Gastrocnemius medialis (tissue), 4 donors: ENCODE measurements at regions not wholly inside any gene's neighbourhood (a gene's known extent, or its start where the extent isn't known, plus 50 kb on each side); places are given as distances from the start of the nearest gene placed in this dataset.

Experiments used
- ATAC-seq, 2 donors: fragments of 150-250 bp; one replicate each; pipeline ENCODE4 v1.9.1; 2016
- DNase-seq, 2 donors: peaks; one replicate each; pipeline ENCODE4 v3.0.0-alpha.2; 2019
- H3K27ac ChIP-seq, 4 donors: fragments of 200-600 bp; sonication (generic); 1 replicate in 1 of 4; 2 replicates in 3 of 4; pipeline ENCODE4 v1.5.1; 2016 to 2018; ENCODE audit warnings: mild to moderate bottlenecking in 2 of 4, moderate library complexity in 1 of 4
- H3K27me3 ChIP-seq, 3 donors: fragments of 200-600 bp; sonication (generic) in 2 of 3; 1 replicate in 1 of 3; 2 replicates in 2 of 3; pipeline versions ENCODE4 v1.5.1 to v1.6.0; 2016 to 2019; ENCODE audit warnings: mild to moderate bottlenecking in 1 of 3, moderate library complexity in 1 of 3
- H3K36me3 ChIP-seq, 2 donors: fragments of 200-600 bp; sonication (generic) in 1 of 2; one replicate each; pipeline ENCODE4 v1.5.1; 2017 to 2018
- H3K4me1 ChIP-seq, 2 donors: fragments of 200-600 bp; sonication (generic) in 1 of 2; one replicate each; pipeline ENCODE4 v1.5.1; 2016 to 2017; ENCODE audit warnings: mild to moderate bottlenecking in 2 of 2
- H3K4me3 ChIP-seq, 4 donors: fragments of 200-600 bp; sonication (generic) in 3 of 4; 1 replicate in 1 of 4; 2 replicates in 3 of 4; pipeline ENCODE4 v1.5.1; 2016 to 2019; ENCODE audit warnings: mild to moderate bottlenecking in 2 of 4
- H3K9me3 ChIP-seq, 3 donors: fragments of 200-600 bp; sonication (generic) in 2 of 3; 1 replicate in 1 of 3; 2 replicates in 2 of 3; pipeline ENCODE4 v1.5.1; 2016 to 2019
- POLR2A ChIP-seq, 2 donors: fragments of 450-650 bp; IDR thresholded peaks; one replicate each; pipeline ENCODE4 v1.6.1; 2017; ENCODE audit warnings: antibody characterized with exemption in 2 of 2, mild to moderate bottlenecking in 2 of 2, moderate library complexity in 2 of 2
- in situ Hi-C, 4 donors: fragments of 200-750 bp; cut with MboI; loops; one replicate each; pipeline versions ENCODE4 v1.15.0 to v1.8.0; 2017; ENCODE audit warnings: low sequenced_read_pairs in 4 of 4
- intact Hi-C: fragments of 100-400 bp; cut with DNase I; formaldehyde crosslinking; loops from one replicate; pipeline ENCODE4 v1.15.1; 2023; ENCODE audit warnings: low total_unique reads
- TF ChIP-seq, protein P1 (sequence below), 5 experiments: fragments of 450-650 bp in 3 of 5; fragments of 200-600 bp in 2 of 5; sonication (generic) in 2 of 5; IDR thresholded peaks in 4 of 5; conservative IDR thresholded peaks in 1 of 5; 1 replicate in 4 of 5; 2 replicates in 1 of 5; pipeline ENCODE4 v1.5.1; 2016 to 2019; ENCODE audit warnings: antibody characterized with exemption in 5 of 5, mild to moderate bottlenecking in 3 of 5, moderate library complexity in 3 of 5

- Histone ChIP-seq H3K27me3 (peaks cover 0 to 5% (median 0%) of the 10 kb centered on the region in 3 donors), H3K9me3 (no peaks in the 10 kb centered on the region), H3K4me3 (no peak overlapping the region), H3K4me1 (no peaks in the 10 kb centered on the region), H3K36me3 (no peaks in the 10 kb centered on the region), H3K27ac (no peak overlapping the region)
- ATAC-seq (no peak), DNase-seq (no peak)
- intact Hi-C loops = no loop called here
- TF ChIP-seq, protein P1, sequence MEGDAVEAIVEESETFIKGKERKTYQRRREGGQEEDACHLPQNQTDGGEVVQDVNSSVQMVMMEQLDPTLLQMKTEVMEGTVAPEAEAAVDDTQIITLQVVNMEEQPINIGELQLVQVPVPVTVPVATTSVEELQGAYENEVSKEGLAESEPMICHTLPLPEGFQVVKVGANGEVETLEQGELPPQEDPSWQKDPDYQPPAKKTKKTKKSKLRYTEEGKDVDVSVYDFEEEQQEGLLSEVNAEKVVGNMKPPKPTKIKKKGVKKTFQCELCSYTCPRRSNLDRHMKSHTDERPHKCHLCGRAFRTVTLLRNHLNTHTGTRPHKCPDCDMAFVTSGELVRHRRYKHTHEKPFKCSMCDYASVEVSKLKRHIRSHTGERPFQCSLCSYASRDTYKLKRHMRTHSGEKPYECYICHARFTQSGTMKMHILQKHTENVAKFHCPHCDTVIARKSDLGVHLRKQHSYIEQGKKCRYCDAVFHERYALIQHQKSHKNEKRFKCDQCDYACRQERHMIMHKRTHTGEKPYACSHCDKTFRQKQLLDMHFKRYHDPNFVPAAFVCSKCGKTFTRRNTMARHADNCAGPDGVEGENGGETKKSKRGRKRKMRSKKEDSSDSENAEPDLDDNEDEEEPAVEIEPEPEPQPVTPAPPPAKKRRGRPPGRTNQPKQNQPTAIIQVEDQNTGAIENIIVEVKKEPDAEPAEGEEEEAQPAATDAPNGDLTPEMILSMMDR (IDR thresholded peaks at IDR 0.05 in 4 of 5, conservative IDR thresholded peaks at IDR 0.05 in 1 of 5) = no peak
- no peak for TF ChIP-seq POLR2A (IDR thresholded peaks at IDR 0.05)
- in situ Hi-C loops = no loop called here
Observed at GRCh38 chrX:940691-941090, 271.8 kb downstream of the CRLF2 start.

DNA sequence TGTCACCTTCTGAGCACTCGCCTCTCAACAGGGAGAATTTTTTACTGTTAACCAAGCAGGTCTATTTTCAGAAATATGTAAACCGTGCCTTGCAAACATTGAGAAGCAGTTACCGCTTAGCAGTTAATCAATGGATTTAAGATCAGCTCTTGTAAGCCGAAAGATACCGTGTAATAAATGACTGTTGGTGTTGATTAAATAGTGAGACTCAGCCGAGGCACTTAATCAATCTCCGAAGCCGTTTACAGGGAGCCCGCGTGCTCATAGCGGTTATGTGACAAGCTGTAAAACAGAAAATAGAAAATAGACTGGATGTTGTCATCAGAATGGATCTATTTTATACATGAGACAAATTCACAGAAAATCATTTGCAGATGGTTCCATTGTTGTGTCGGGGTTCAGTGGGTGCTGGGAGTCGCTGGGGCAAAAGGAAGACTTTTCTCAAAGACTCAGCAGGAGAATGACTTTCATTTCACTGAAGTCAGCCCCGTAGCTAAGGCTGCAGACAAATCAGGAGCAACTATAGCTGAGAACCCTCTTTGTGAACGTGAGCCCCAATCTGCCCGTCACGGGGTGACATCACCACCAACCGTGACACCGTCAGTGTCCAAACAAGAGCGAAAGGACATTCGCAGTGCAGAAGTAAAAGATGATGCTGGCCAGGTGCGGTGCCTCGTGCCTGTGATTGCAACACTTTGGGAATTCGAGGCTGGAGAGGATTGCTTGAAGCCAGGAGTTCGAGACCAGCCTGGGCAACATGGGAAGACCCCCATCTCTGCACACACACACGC, 275.3 kb downstream of the CRLF2 start:
- intact Hi-C loops (no loop called here), in situ Hi-C loops (no loop called here)
- no peaks in the 10 kb centered on the region for H3K9me3 ChIP-seq
- TF ChIP-seq, protein P1 (IDR thresholded peaks at IDR 0.05 in 4 of 5, conservative IDR thresholded peaks at IDR 0.05 in 1 of 5) = no peak
- no peak for TF ChIP-seq POLR2A (IDR thresholded peaks at IDR 0.05)
- H3K27me3 ChIP-seq = peaks cover 0 to 5% (median 0%) of the 10 kb centered on the region in 3 donors
- ATAC-seq (no peak), DNase-seq (no peak)
- no peak overlapping the region for H3K27ac ChIP-seq
- H3K4me3 ChIP-seq = no peak overlapping the region
- H3K36me3 ChIP-seq = no peaks in the 10 kb centered on the region
- H3K4me1 ChIP-seq = no peaks in the 10 kb centered on the region

DNA sequence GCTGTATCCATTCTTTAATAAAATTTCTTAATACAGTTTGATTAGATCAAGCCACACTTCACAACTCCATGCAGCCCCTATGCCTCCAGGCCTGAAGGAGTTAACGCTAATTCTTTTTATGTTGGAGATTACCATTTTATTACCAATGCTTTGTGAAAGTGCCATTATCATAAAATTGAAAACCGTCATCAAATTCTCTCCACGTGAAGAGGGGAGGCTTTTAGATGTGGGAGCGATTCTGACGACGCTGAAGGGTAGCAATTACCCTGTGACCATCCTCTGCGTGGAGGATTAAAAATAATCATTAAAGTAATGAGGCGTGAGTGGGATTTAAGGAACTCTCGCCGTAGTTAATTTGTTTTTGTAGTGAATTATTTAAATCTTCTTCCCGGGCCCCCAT, 278.8 kb downstream of the CRLF2 start:
- in situ Hi-C loops = no loop called here

GRCh38 chrX:928606-929005, 283.8 kb downstream of the CRLF2 start:
- in situ Hi-C loops (no loop called here), intact Hi-C loops (no loop called here)
- DNase-seq = no peak
- no peaks in the 10 kb centered on the region for H3K9me3 ChIP-seq
- no peak for ATAC-seq
- no peak overlapping the region for H3K4me3 ChIP-seq
- no peaks in the 10 kb centered on the region for H3K27me3 ChIP-seq
- TF ChIP-seq, protein P1 (IDR thresholded peaks at IDR 0.05 in 4 of 5, conservative IDR thresholded peaks at IDR 0.05 in 1 of 5) = no peak
- TF ChIP-seq POLR2A (IDR thresholded peaks at IDR 0.05) = no peak
- H3K4me1 ChIP-seq = no peaks in the 10 kb centered on the region
- no peak overlapping the region for H3K27ac ChIP-seq
- H3K36me3 ChIP-seq = no peaks in the 10 kb centered on the region

More for the DNA sequence above, 278.8 kb downstream of the CRLF2 start:
- Histone ChIP-seq H3K9me3 (no peaks in the 10 kb centered on the region), H3K27me3 (no peaks in the 10 kb centered on the region), H3K4me3 (no peak overlapping the region), H3K36me3 (no peaks in the 10 kb centered on the region), H3K27ac (no peak overlapping the region), H3K4me1 (no peaks in the 10 kb centered on the region)
- intact Hi-C loops = no loop called here
- TF ChIP-seq, protein P1 (IDR thresholded peaks at IDR 0.05 in 4 of 5, conservative IDR thresholded peaks at IDR 0.05 in 1 of 5) = no peak
- TF ChIP-seq POLR2A (IDR thresholded peaks at IDR 0.05) = no peak
- DNase-seq (no peak), ATAC-seq (no peak)
